ENCODE measurements at regions not wholly inside any gene's neighbourhood (a gene's known extent, or its start where the extent isn't known, plus 50 kb on each side); places are given as distances from the start of the nearest gene placed in this dataset.
A peak's percentile ranks its signal among the peaks of the same experiment; 100 is the strongest.

- no peak overlapping the region for H3K9ac ChIP-seq (ENCODE audit: insufficient read length, low read depth)
- H3K9me3 ChIP-seq (ENCODE audit: insufficient read depth, low read length) = no peaks in the 10 kb centered on the region
- H3K4me1 ChIP-seq (ENCODE audit: insufficient read depth, insufficient read length) = no peaks in the 10 kb centered on the region
- no peaks in the 10 kb centered on the region for H3K27me3 ChIP-seq (ENCODE audit: insufficient read depth, insufficient read length)
- TF ChIP-seq ZNF274 (IDR thresholded peaks at IDR 0.05; ENCODE audit: low read depth, low read length) = no peak
- no peak for DNase-seq (ENCODE audit: low read depth, low spot score)
- H3K36me3 ChIP-seq (ENCODE audit: insufficient read depth, insufficient read length, low read length) = no peaks in the 10 kb centered on the region
- H3K4me3 ChIP-seq (ENCODE audit: insufficient read length, low read depth) = no peak overlapping the region
These were observed 252.5 kb downstream of the NNT start for GRCh38 chr5:43855452-43855851.

GRCh38 chr5:43854697-43855292, 251.8 kb downstream of the NNT start:
- Histone ChIP-seq H3K36me3 (ENCODE audit: insufficient read depth, insufficient read length, low read length) (no peaks in the 10 kb centered on the region), H3K9me3 (ENCODE audit: insufficient read depth, low read length) (no peaks in the 10 kb centered on the region), H3K27me3 (ENCODE audit: insufficient read depth, insufficient read length) (no peaks in the 10 kb centered on the region), H3K4me1 (ENCODE audit: insufficient read depth, insufficient read length) (no peaks in the 10 kb centered on the region), H3K9ac (ENCODE audit: insufficient read length, low read depth) (no peak overlapping the region), H3K4me3 (ENCODE audit: insufficient read length, low read depth) (no peak overlapping the region)
- peak; percentile 55 for DNase-seq (ENCODE audit: low read depth, low spot score)
- TF ChIP-seq YY1 (IDR thresholded peaks at IDR 0.05; ENCODE audit: insufficient read depth, insufficient read length) (no peak), SUZ12 (IDR thresholded peaks at IDR 0.05; ENCODE audit: extremely low read depth, insufficient read depth, insufficient read length) (no peak), ZNF274 (IDR thresholded peaks at IDR 0.05; ENCODE audit: low read depth, low read length) (no peak)

DNA sequence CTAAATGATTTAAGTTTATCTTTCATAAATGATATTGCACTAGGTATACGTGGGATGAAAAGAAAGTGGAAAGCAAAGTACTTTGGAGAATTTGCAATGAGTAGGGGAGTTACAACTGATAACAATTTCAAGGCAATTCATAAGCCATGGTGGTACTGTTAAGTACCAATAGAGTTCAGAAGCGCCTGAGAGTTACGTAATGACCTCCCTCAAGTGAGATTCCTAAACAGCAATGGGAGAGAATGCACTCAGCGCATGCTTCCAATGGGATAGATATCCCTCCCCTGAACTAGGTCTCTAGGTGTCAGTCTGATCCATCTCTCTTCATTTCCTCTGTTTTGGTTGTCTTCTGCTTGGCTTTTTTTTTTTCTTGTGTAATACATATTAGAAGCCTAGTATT, 249.3 kb downstream of the NNT start:
- no peak for TF ChIP-seq ZNF274 (IDR thresholded peaks at IDR 0.05; ENCODE audit: low read depth, low read length)
- TF ChIP-seq YY1 (IDR thresholded peaks at IDR 0.05; ENCODE audit: insufficient read depth, insufficient read length) = no peak
- no peak for TF ChIP-seq SUZ12 (IDR thresholded peaks at IDR 0.05; ENCODE audit: extremely low read depth, insufficient read depth, insufficient read length)
- no peaks in the 10 kb centered on the region for H3K4me1 ChIP-seq (ENCODE audit: insufficient read depth, insufficient read length)
- H3K27me3 ChIP-seq (ENCODE audit: insufficient read depth, insufficient read length) = no peaks in the 10 kb centered on the region
- H3K9me3 ChIP-seq (ENCODE audit: insufficient read depth, low read length) = no peaks in the 10 kb centered on the region
- no peak overlapping the region for H3K9ac ChIP-seq (ENCODE audit: insufficient read length, low read depth)
- no peaks in the 10 kb centered on the region for H3K36me3 ChIP-seq (ENCODE audit: insufficient read depth, insufficient read length, low read length)
- no peak for DNase-seq (ENCODE audit: low read depth, low spot score)
- H3K4me3 ChIP-seq (ENCODE audit: insufficient read length, low read depth) = no peak overlapping the region

GRCh38 chr5:43851741-43852140, 248.8 kb downstream of the NNT start:
- TF ChIP-seq YY1 (IDR thresholded peaks at IDR 0.05; ENCODE audit: insufficient read depth, insufficient read length) = no peak
- TF ChIP-seq ZNF274 (IDR thresholded peaks at IDR 0.05; ENCODE audit: low read depth, low read length) = no peak
- no peak for TF ChIP-seq SUZ12 (IDR thresholded peaks at IDR 0.05; ENCODE audit: extremely low read depth, insufficient read depth, insufficient read length)
- no peak for DNase-seq (ENCODE audit: low read depth, low spot score)
- no peaks in the 10 kb centered on the region for H3K36me3 ChIP-seq (ENCODE audit: insufficient read depth, insufficient read length, low read length)
- H3K9ac ChIP-seq (ENCODE audit: insufficient read length, low read depth) = no peak overlapping the region
- H3K27me3 ChIP-seq (ENCODE audit: insufficient read depth, insufficient read length) = no peaks in the 10 kb centered on the region
- no peaks in the 10 kb centered on the region for H3K9me3 ChIP-seq (ENCODE audit: insufficient read depth, low read length)
- H3K4me3 ChIP-seq (ENCODE audit: insufficient read length, low read depth) = no peak overlapping the region
- no peaks in the 10 kb centered on the region for H3K4me1 ChIP-seq (ENCODE audit: insufficient read depth, insufficient read length)

- Histone ChIP-seq H3K9ac (ENCODE audit: insufficient read length, low read depth) (no peak overlapping the region), H3K36me3 (ENCODE audit: insufficient read depth, insufficient read length, low read length) (no peaks in the 10 kb centered on the region), H3K4me3 (ENCODE audit: insufficient read length, low read depth) (no peak overlapping the region), H3K9me3 (ENCODE audit: insufficient read depth, low read length) (no peaks in the 10 kb centered on the region), H3K27me3 (ENCODE audit: insufficient read depth, insufficient read length) (no peaks in the 10 kb centered on the region), H3K4me1 (ENCODE audit: insufficient read depth, insufficient read length) (no peaks in the 10 kb centered on the region)
- DNase-seq (ENCODE audit: low read depth, low spot score) = no peak
- no peak for TF ChIP-seq ZNF274 (IDR thresholded peaks at IDR 0.05; ENCODE audit: low read depth, low read length)
- no peak for TF ChIP-seq YY1 (IDR thresholded peaks at IDR 0.05; ENCODE audit: insufficient read depth, insufficient read length)
- no peak for TF ChIP-seq SUZ12 (IDR thresholded peaks at IDR 0.05; ENCODE audit: extremely low read depth, insufficient read depth, insufficient read length)
These were observed 237.6 kb downstream of the NNT start for GRCh38 chr5:43840424-43841125.

GRCh38 chr5:43839218-43839617, 236.2 kb downstream of the NNT start:
- TF ChIP-seq SUZ12 (IDR thresholded peaks at IDR 0.05; ENCODE audit: extremely low read depth, insufficient read depth, insufficient read length) (no peak), ZNF274 (IDR thresholded peaks at IDR 0.05; ENCODE audit: low read depth, low read length) (no peak), YY1 (IDR thresholded peaks at IDR 0.05; ENCODE audit: insufficient read depth, insufficient read length) (no peak)
- Histone ChIP-seq H3K9me3 (ENCODE audit: insufficient read depth, low read length) (no peaks in the 10 kb centered on the region), H3K9ac (ENCODE audit: insufficient read length, low read depth) (no peak overlapping the region), H3K4me1 (ENCODE audit: insufficient read depth, insufficient read length) (no peaks in the 10 kb centered on the region), H3K27me3 (ENCODE audit: insufficient read depth, insufficient read length) (no peaks in the 10 kb centered on the region), H3K36me3 (ENCODE audit: insufficient read depth, insufficient read length, low read length) (no peaks in the 10 kb centered on the region), H3K4me3 (ENCODE audit: insufficient read length, low read depth) (no peak overlapping the region)
- DNase-seq (ENCODE audit: low read depth, low spot score) = no peak

DNA sequence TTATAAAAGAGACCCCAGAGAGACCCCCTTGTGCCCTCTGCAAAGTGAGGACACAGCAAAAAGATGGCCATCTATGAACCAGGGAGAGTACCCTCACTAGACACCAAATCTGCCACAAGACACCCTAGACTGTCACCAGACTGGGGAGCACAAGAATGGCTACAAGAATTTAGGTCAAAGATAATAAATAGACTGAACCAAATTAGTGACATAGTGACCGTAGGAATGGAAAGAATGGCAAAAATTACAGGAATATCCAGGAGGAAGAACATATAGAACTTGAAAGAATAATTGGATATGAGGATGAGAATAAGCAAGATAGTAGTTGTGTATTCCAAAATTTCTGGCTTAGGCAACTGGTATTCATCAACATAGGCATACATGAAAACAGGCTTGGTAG, 235.0 kb downstream of the NNT start:
- Histone ChIP-seq H3K9ac (ENCODE audit: insufficient read length, low read depth) (no peak overlapping the region), H3K27me3 (ENCODE audit: insufficient read depth, insufficient read length) (no peaks in the 10 kb centered on the region), H3K4me1 (ENCODE audit: insufficient read depth, insufficient read length) (no peaks in the 10 kb centered on the region), H3K36me3 (ENCODE audit: insufficient read depth, insufficient read length, low read length) (no peaks in the 10 kb centered on the region), H3K4me3 (ENCODE audit: insufficient read length, low read depth) (no peak overlapping the region), H3K9me3 (ENCODE audit: insufficient read depth, low read length) (no peaks in the 10 kb centered on the region)
- no peak for TF ChIP-seq SUZ12 (IDR thresholded peaks at IDR 0.05; ENCODE audit: extremely low read depth, insufficient read depth, insufficient read length)
- no peak for DNase-seq (ENCODE audit: low read depth, low spot score)

Data from NT2/D1 (cell line).